GM12878 (cell line): ENCODE measurements at regions not wholly inside any gene's neighbourhood (a gene's known extent, or its start where the extent isn't known, plus 50 kb on each side); places are given as distances from the start of the nearest gene placed in this dataset.

Experiments
- ATAC-seq: fragments of 200-7000 bp; cut with Tn5 transposase; 3 replicates; pipeline ENCODE4 v1.9.1; 2020; ENCODE audit warnings: mild to moderate bottlenecking, moderate library complexity
- BruUV-seq: library from RNA; stranded (reverse); fragments of 400-500 nt; replicated peaks from 2 replicates; lab custom pipeline; 2021; lab: Mats Ljungman, UMichigan
- CTCF ChIA-PET: fragments of 300-600 bp; sonication (Branson Sonifier 250); formaldehyde crosslinking; extraction: SDS; loops from one replicate; lab custom pipeline; 2021; ENCODE audit warnings: inconsistent platforms; lab: Yijun Ruan, JAX
- POLR2A ChIA-PET: fragments of 350-600 bp; formaldehyde crosslinking; extraction: SDS; loops from one replicate; lab custom pipeline; 2021; ENCODE audit warnings: inconsistent platforms; lab: Charles Lee
- RAD21 ChIA-PET: fragments of 300-600 bp; sonication (Branson Sonifier 250); formaldehyde crosslinking; loops from one replicate; lab custom pipeline; 2023; ENCODE audit warnings: antibody characterized with exemption; ENCODE audit not compliant: unreplicated experiment; lab: Charles Lee
- SMC1A ChIA-PET: fragments of 300-600 bp; sonication (Branson Sonifier 250); formaldehyde crosslinking; loops from one replicate; lab custom pipeline; 2023; ENCODE audit not compliant: unreplicated experiment, uncharacterized antibody; lab: Charles Lee
- DNase-seq: peaks from one replicate; pipeline ENCODE4 v3.0.0-alpha.2; 2011; ENCODE audit warnings: low read depth, low spot score
- FAIRE-seq: peaks from 3 replicates; lab custom pipeline; 2011; peaks lifted over from hg19 to GRCh38; lab: Jason Lieb, UNC
- H2AFZ ChIP-seq: 2 replicates; pipeline ENCODE4 v1.6.0; 2011; ENCODE audit warnings: low read depth, low read length, control low read depth; ENCODE audit not compliant: control insufficient read depth
- H3K27ac ChIP-seq: 2 replicates; pipeline ENCODE4 v1.5.1; 2011; ENCODE audit warnings: control low read depth; ENCODE audit not compliant: control insufficient read depth, insufficient read depth
- H3K27me3 ChIP-seq, 2 experiments: replicated peaks in 1 of 2; 2 replicates each; pipeline versions ENCODE4 v1.6.0 to v1.6.1; 2011; ENCODE audit warnings: low read length in 1 of 2; ENCODE audit not compliant: control insufficient read depth in 2 of 2, insufficient read depth in 2 of 2
- H3K36me3 ChIP-seq, 2 experiments: 2 replicates each; pipeline ENCODE4 v1.5.1; 2011; ENCODE audit warnings: low read length in 1 of 2; ENCODE audit not compliant: control insufficient read depth in 2 of 2, insufficient read depth in 2 of 2
- H3K4me1 ChIP-seq: 2 replicates; pipeline ENCODE4 v1.6.1; 2011; ENCODE audit warnings: mild to moderate bottlenecking, low read length, moderate library complexity, mixed read lengths; ENCODE audit not compliant: control insufficient read depth, insufficient read depth
- H3K4me2 ChIP-seq: 2 replicates; pipeline ENCODE4 v1.6.0; 2011; ENCODE audit warnings: control low read depth; ENCODE audit not compliant: control insufficient read depth, insufficient read depth
- H3K4me3 ChIP-seq: fragments of 200-600 bp; sonication (generic); 2 replicates; pipeline ENCODE4 v1.5.1; 2016
- H3K79me2 ChIP-seq: 2 replicates; pipeline ENCODE4 v1.6.0; 2011; ENCODE audit warnings: low read length; ENCODE audit not compliant: control insufficient read depth, insufficient read depth
- H3K9ac ChIP-seq: 2 replicates; pipeline ENCODE4 v1.8.0; 2011; ENCODE audit warnings: low read length, control low read depth, mixed read lengths; ENCODE audit not compliant: control insufficient read depth, insufficient read depth
- H3K9me3 ChIP-seq: replicated peaks from 3 replicates; pipeline ENCODE4 v1.5.1; 2011; ENCODE audit warnings: mild to moderate bottlenecking, low read length; ENCODE audit not compliant: control insufficient read depth, insufficient read depth
- H4K20me1 ChIP-seq: 2 replicates; pipeline ENCODE4 v1.6.0; 2011; ENCODE audit not compliant: control insufficient read depth, insufficient read depth
- BCLAF1 ChIP-seq: fragments of 450-650 bp; IDR thresholded peaks from 2 replicates; pipeline ENCODE4 v1.6.1; 2017; ENCODE audit warnings: antibody characterized with exemption, mild to moderate bottlenecking, moderate library complexity
- CBX3 ChIP-seq: fragments of 200-600 bp; sonication (generic); IDR thresholded peaks from 2 replicates; pipeline ENCODE4 v1.6.1; 2016; ENCODE audit warnings: low read depth, borderline replicate concordance
- CHD2 ChIP-seq: IDR thresholded peaks from 2 replicates; pipeline ENCODE4 v1.6.1; 2011; ENCODE audit warnings: low read depth, low read length, improper control_type of control experiment, borderline replicate concordance
- EGR1 ChIP-seq, 2 experiments: IDR thresholded peaks; 1 replicate in 1 of 2; 2 replicates in 1 of 2; pipeline ENCODE4 v1.6.1; 2011 to 2012; ENCODE audit warnings: low read depth in 2 of 2, low read length in 2 of 2, borderline replicate concordance in 1 of 2, mild to moderate bottlenecking in 1 of 2, moderate library complexity in 1 of 2
- NFIC ChIP-seq: IDR thresholded peaks from 2 replicates; pipeline ENCODE4 v1.6.1; 2012; ENCODE audit warnings: low read depth, mild to moderate bottlenecking, inconsistent platforms, low read length, moderate library complexity
- NR2C1 ChIP-seq: fragments of 450-650 bp; IDR thresholded peaks from 2 replicates; pipeline ENCODE4 v1.6.1; 2017; ENCODE audit warnings: antibody characterized with exemption, mild to moderate bottlenecking, moderate library complexity
- RBBP5 ChIP-seq: fragments of 200-600 bp; sonication (generic); conservative IDR thresholded peaks from 2 replicates; pipeline ENCODE4 v1.6.1; 2016
- SP1 ChIP-seq: IDR thresholded peaks from one replicate; pipeline ENCODE4 v1.6.1; 2011; ENCODE audit warnings: low read depth, low read length
- SREBF1 ChIP-seq: IDR thresholded peaks from 2 replicates; pipeline ENCODE4 v1.6.1; 2012; ENCODE audit warnings: mild to moderate bottlenecking, low read length
- ZNF217 ChIP-seq: fragments of 450-650 bp; IDR thresholded peaks from 2 replicates; pipeline ENCODE4 v1.6.1; 2017; ENCODE audit warnings: antibody characterized with exemption, mild to moderate bottlenecking
- WGBS: methylation state at CpG from one replicate; pipeline ENCODE4 v1.1.6; 2016; ENCODE audit warnings: low lambda C conversion rate; ENCODE audit not compliant: insufficient replicate concordance, insufficient coverage; ENCODE audit errors: missing lambda C conversion rate; 5-methylcytosine and 5-hydroxymethylcytosine counted together
- in situ Hi-C: fragments of 300-500 bp; cut with MboI; formaldehyde crosslinking; loops from 9 replicates; pipeline ENCODE4 v1.14.3; 2018; ENCODE audit warnings: mixed read lengths
- intact Hi-C: fragments of 100-400 bp; cut with micrococcal nuclease; formaldehyde crosslinking; loops from one replicate; pipeline ENCODE4 v1.14.2; 2022; ENCODE audit not compliant: unreplicated experiment
- TF ChIP-seq, protein P1 (sequence below): fragments of 450-650 bp; IDR thresholded peaks from 2 replicates; pipeline ENCODE4 v1.6.1; 2018; ENCODE audit warnings: borderline replicate concordance, mild to moderate bottlenecking; ENCODE audit not compliant: partially characterized antibody

DNA sequence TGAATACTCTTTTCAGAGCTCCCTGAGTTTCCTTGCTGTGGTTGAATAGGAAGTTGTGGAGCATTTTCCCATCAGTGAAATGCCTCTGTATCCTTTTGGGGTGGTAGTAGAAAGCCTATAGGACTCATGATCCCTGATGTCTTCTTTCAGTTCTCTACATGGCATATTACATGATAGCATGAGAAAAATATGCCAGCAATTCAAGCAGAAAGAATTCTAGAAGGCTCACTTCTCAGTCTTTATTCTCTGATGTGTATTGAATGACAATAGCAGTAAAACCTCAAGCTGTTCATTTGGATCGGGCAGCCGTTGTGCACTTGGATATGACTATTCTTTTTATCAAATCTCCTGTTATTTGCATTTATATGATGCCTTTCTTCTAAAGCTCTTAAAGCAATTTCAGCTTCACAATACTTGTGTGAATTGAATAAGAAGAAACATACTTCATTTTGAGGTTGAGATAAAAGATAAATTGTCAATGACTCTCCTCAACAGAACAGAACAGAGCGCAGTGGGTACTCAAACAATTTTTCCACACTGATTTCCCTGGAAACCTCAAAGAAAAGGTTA, 251.5 kb upstream of the FBXO33 start:
- POLR2A ChIA-PET, result no interaction called here
- Histone ChIP-seq H3K9me3 (no peaks in the 10 kb centered on the region), H3K27ac (no peak overlapping the region), H3K27me3 (no peaks in the 10 kb centered on the region), H3K36me3 (no peaks in the 10 kb centered on the region), H3K4me3 (no peak overlapping the region), H2AFZ (no peak overlapping the region), H3K4me2 (no peak overlapping the region), H3K4me1 (0 out of 2 replicates have a peak, but pooled peaks cover 4% of the 10 kb centered on the region), H4K20me1 (no peaks in the 10 kb centered on the region), H3K9ac (no peak overlapping the region), H3K79me2 (no peaks in the 10 kb centered on the region)
- intact Hi-C loops (no loop called here), in situ Hi-C loops (no loop called here)
- DNase-seq (no peak), FAIRE-seq (no peak), ATAC-seq (peak; percentile 12; the same call in 1 of the 3 replicates)
- WGBS, result 51% methylated on average over 3 of the region's 3 CpGs
- CTCF ChIA-PET, result interaction anchor here (0.9 to 1.3 kb wide), 4 partner anchors 16 to 102 kb away, joined by 3 to 4 read pairs (median 3); no protein-coding TSS in a partner anchor
- SMC1A ChIA-PET, result interaction anchor here (0.6 to 1.9 kb wide), 6 partner anchors 8 to 336 kb away, joined by 3 to 5 read pairs (median 4); no protein-coding TSS in a partner anchor
- BruUV-seq, result no TSS peak
- RAD21 ChIA-PET, result interaction anchor here (0.8 kb wide), 1 partner anchor 22 kb away, joined by 3 read pairs; no protein-coding TSS in a partner anchor
- TF ChIP-seq CHD2 (no peak), SP1 (no peak)
- TF ChIP-seq, all 136 proteins: peak for 0

- no peak overlapping the region for H3K27ac ChIP-seq
- RAD21 ChIA-PET, result interaction anchor here (2.8 kb wide), 1 partner anchor 15 kb away, joined by 9 read pairs; no protein-coding TSS in a partner anchor
- DNase-seq (no peak), FAIRE-seq (no peak), ATAC-seq (no peak)
- no peak overlapping the region for H3K4me2 ChIP-seq
- no peak overlapping the region for H2AFZ ChIP-seq
- no peaks in the 10 kb centered on the region for H3K79me2 ChIP-seq
- H4K20me1 ChIP-seq, result no peaks in the 10 kb centered on the region
- no peaks in the 10 kb centered on the region for H3K36me3 ChIP-seq
- no TSS peak for BruUV-seq
- SMC1A ChIA-PET, result interaction anchor here (0.7 to 2.2 kb wide), 11 partner anchors 9 to 1265 kb away, joined by 3 to 8 read pairs (median 4); no protein-coding TSS in a partner anchor
- POLR2A ChIA-PET, result no interaction called here
- CTCF ChIA-PET, result interaction anchor here (0.9 to 1.3 kb wide), 3 partner anchors 15 to 101 kb away, joined by 3 to 4 read pairs (median 3); no protein-coding TSS in a partner anchor
- H3K4me3 ChIP-seq, result no peak overlapping the region
- H3K9ac ChIP-seq, result no peak overlapping the region
- no peaks in the 10 kb centered on the region for H3K27me3 ChIP-seq
- 15% methylated on average over 3 of the region's 3 CpGs for WGBS
- intact Hi-C loops (no loop called here), in situ Hi-C loops (no loop called here)
- no peaks in the 10 kb centered on the region for H3K9me3 ChIP-seq
- H3K4me1 ChIP-seq, result 0 out of 2 replicates have a peak, but pooled peaks cover 4% of the 10 kb centered on the region
- TF ChIP-seq RBBP5 (no peak), ZNF217 (no peak), SREBF1 (no peak), CHD2 (no peak), NR2C1 (no peak), BCLAF1 (no peak), CBX3 (no peak), NFIC (no peak), EGR1 (IDR thresholded peaks at IDR 0.05; ENCODE audit: borderline replicate concordance in 1 of 2, low read depth in 2 of 2, low read length in 2 of 2) (no peak)
- TF ChIP-seq, protein P1, sequence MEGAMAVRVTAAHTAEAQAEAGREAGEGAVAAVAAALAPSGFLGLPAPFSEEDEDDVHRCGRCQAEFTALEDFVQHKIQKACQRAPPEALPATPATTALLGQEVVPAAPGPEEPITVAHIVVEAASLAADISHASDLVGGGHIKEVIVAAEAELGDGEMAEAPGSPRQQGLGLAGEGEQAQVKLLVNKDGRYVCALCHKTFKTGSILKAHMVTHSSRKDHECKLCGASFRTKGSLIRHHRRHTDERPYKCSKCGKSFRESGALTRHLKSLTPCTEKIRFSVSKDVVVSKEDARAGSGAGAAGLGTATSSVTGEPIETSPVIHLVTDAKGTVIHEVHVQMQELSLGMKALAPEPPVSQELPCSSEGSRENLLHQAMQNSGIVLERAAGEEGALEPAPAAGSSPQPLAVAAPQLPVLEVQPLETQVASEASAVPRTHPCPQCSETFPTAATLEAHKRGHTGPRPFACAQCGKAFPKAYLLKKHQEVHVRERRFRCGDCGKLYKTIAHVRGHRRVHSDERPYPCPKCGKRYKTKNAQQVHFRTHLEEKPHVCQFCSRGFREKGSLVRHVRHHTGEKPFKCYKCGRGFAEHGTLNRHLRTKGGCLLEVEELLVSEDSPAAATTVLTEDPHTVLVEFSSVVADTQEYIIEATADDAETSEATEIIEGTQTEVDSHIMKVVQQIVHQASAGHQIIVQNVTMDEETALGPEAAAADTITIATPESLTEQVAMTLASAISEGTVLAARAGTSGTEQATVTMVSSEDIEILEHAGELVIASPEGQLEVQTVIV, result no peak
These were observed 250.3 kb upstream of the FBXO33 start for GRCh38 chr14:39682582-39682981.
